Esophagus mucosa (tissue), 1 donor: ENCODE measurements at regions not wholly inside any gene's neighbourhood (a gene's known extent, or its start where the extent isn't known, plus 50 kb on each side); places are given as distances from the start of the nearest gene placed in this dataset.
A peak's percentile ranks its signal among the peaks of the same experiment; 100 is the strongest.

Experiments
- ATAC-seq: fragments of 200-7000 bp; cut with Tn5 transposase; one replicate; pipeline ENCODE4 v1.9.1; 2020
- donor health status: DM: yes; HTN: yes; CAD: no.

- no peak for ATAC-seq
Measured at GRCh38 chr10:61317706-61318105, 135.5 kb downstream of the TMEM26 start.

- ATAC-seq: no peak
Measured at GRCh38 chr10:61316676-61317265, 136.4 kb downstream of the TMEM26 start.

- no peak for ATAC-seq
Measured at GRCh38 chr10:61314273-61314672, 138.9 kb downstream of the TMEM26 start.

- no peak for ATAC-seq
Measured at GRCh38 chr10:61313460-61313859, 139.7 kb downstream of the TMEM26 start.

GRCh38 chr10:61304746-61305145 is 148.4 kb downstream of the TMEM26 start:
- no peak for ATAC-seq

GRCh38 chr10:61302124-61302523 is 151.1 kb downstream of the TMEM26 start:
- ATAC-seq: no peak

- no peak for ATAC-seq
Measured at GRCh38 chr10:61301575-61301974, 151.6 kb downstream of the TMEM26 start.

GRCh38 chr10:61299841-61300240 is 153.3 kb downstream of the TMEM26 start:
- no peak for ATAC-seq

- no peak for ATAC-seq
Measured at GRCh38 chr10:61299156-61299555, 154.0 kb downstream of the TMEM26 start.

GRCh38 chr10:61298194-61298593 is 155.0 kb downstream of the TMEM26 start:
- ATAC-seq: no peak

- no peak for ATAC-seq
Measured at GRCh38 chr10:61296161-61296560, 157.0 kb downstream of the TMEM26 start.

- no peak for ATAC-seq
Measured at GRCh38 chr10:61294131-61294530, 159.1 kb downstream of the TMEM26 start.

GRCh38 chr10:61289813-61290212 is 163.4 kb downstream of the TMEM26 start:
- no peak for ATAC-seq

GRCh38 chr10:61286686-61287085 is 166.5 kb downstream of the TMEM26 start:
- peak; percentile 67 for ATAC-seq

- ATAC-seq: no peak
Measured at GRCh38 chr10:61285749-61286148, 167.4 kb downstream of the TMEM26 start.

GRCh38 chr10:61284222-61284890 is 168.8 kb downstream of the TMEM26 start:
- peak; percentile 50 for ATAC-seq

GRCh38 chr10:61283481-61284221 is 169.5 kb downstream of the TMEM26 start:
- peak; percentile 18 for ATAC-seq

GRCh38 chr10:61283066-61283465 is 170.1 kb downstream of the TMEM26 start:
- ATAC-seq: no peak

- no peak for ATAC-seq
Measured at GRCh38 chr10:61280303-61280702, 172.9 kb downstream of the TMEM26 start.

- ATAC-seq: no peak
Measured at GRCh38 chr10:61279400-61279799, 173.8 kb downstream of the TMEM26 start.

GRCh38 chr10:61278556-61278955 is 174.6 kb downstream of the TMEM26 start:
- no peak for ATAC-seq

- no peak for ATAC-seq
Measured at GRCh38 chr10:61272781-61273180, 180.4 kb downstream of the TMEM26 start.

- no peak for ATAC-seq
Measured at GRCh38 chr10:61271127-61271780, 181.9 kb downstream of the TMEM26 start.
